Trophoblast cell (in vitro differentiated cells and primary cell): ENCODE measurements at regions not wholly inside any gene's neighbourhood (a gene's known extent, or its start where the extent isn't known, plus 50 kb on each side); places are given as distances from the start of the nearest gene placed in this dataset.
"Not testable (repeated sequence)": the region's sequence is repeated elsewhere in the genome, so short reads cannot be mapped to it uniquely, and the experiment has no call there.

Source experiments
- DNase-seq, 2 donors: peaks; one replicate each; pipeline ENCODE4 v3.0.0-alpha.2; 2016
- H2AFZ ChIP-seq: 2 replicates; pipeline ENCODE4 v1.6.1; 2013; ENCODE audit warnings: low read length, moderate library complexity, mild to moderate bottlenecking; ENCODE audit not compliant: insufficient read depth, poor library complexity
- H2AK5ac ChIP-seq: 2 replicates; pipeline ENCODE4 v1.6.1; 2013; ENCODE audit warnings: mild to moderate bottlenecking, low read length
- H2BK120ac ChIP-seq: 2 replicates; pipeline ENCODE4 v1.6.1; 2013; ENCODE audit warnings: low read length, mild to moderate bottlenecking, moderate library complexity; ENCODE audit not compliant: insufficient read depth, poor library complexity
- H2BK12ac ChIP-seq: 2 replicates; pipeline ENCODE4 v1.6.1; 2013; ENCODE audit warnings: mild to moderate bottlenecking, low read length, moderate library complexity
- H2BK5ac ChIP-seq: 2 replicates; pipeline ENCODE4 v1.6.1; 2013; ENCODE audit warnings: low read length, low read depth, moderate library complexity, mild to moderate bottlenecking; ENCODE audit not compliant: poor library complexity
- H3K14ac ChIP-seq: 2 replicates; pipeline ENCODE4 v1.6.1; 2013; ENCODE audit warnings: mild to moderate bottlenecking, low read length
- H3K18ac ChIP-seq: 2 replicates; pipeline ENCODE4 v1.6.1; 2013; ENCODE audit warnings: mild to moderate bottlenecking, low read length
- H3K23ac ChIP-seq: 2 replicates; pipeline ENCODE4 v1.6.1; 2013; ENCODE audit warnings: low read length
- H3K27ac ChIP-seq: 2 replicates; pipeline ENCODE4 v1.5.1; 2013; ENCODE audit warnings: low read depth, mild to moderate bottlenecking, inconsistent platforms, low read length, moderate library complexity
- H3K27me3 ChIP-seq: 2 replicates; pipeline ENCODE4 v1.6.1; 2013; ENCODE audit warnings: inconsistent platforms, mild to moderate bottlenecking, low read length, moderate library complexity; ENCODE audit not compliant: insufficient read depth
- H3K36me3 ChIP-seq, 2 experiments: 1 replicate in 1 of 2; 2 replicates in 1 of 2; pipeline ENCODE4 v1.6.1; 2013; ENCODE audit warnings: low read length in 2 of 2, mild to moderate bottlenecking in 2 of 2, moderate library complexity in 1 of 2; ENCODE audit not compliant: insufficient read depth in 2 of 2, control insufficient read depth in 1 of 2
- H3K4ac ChIP-seq: 2 replicates; pipeline ENCODE4 v1.6.1; 2013; ENCODE audit warnings: low read depth, mild to moderate bottlenecking, low read length, moderate library complexity
- H3K4me1 ChIP-seq, 2 experiments: 1 replicate in 1 of 2; 2 replicates in 1 of 2; pipeline ENCODE4 v1.6.1; 2013; ENCODE audit warnings: low read length in 2 of 2, mild to moderate bottlenecking in 2 of 2, moderate library complexity in 1 of 2; ENCODE audit not compliant: insufficient read depth in 2 of 2, control insufficient read depth in 1 of 2
- H3K4me2 ChIP-seq: 2 replicates; pipeline ENCODE4 v1.6.1; 2013; ENCODE audit warnings: inconsistent platforms, mild to moderate bottlenecking, low read length, moderate library complexity
- H3K4me3 ChIP-seq: 2 replicates; pipeline ENCODE4 v1.5.1; 2013; ENCODE audit warnings: mild to moderate bottlenecking, low read depth, low read length, inconsistent platforms
- H3K79me1 ChIP-seq: one replicate; pipeline ENCODE4 v1.6.1; 2013; ENCODE audit warnings: low read length
- H3K79me2 ChIP-seq: 2 replicates; pipeline ENCODE4 v1.6.1; 2013; ENCODE audit warnings: low read length, mild to moderate bottlenecking; ENCODE audit not compliant: control insufficient read depth, insufficient read depth, poor library complexity
- H3K9ac ChIP-seq: 2 replicates; pipeline ENCODE4 v1.6.1; 2013; ENCODE audit warnings: mild to moderate bottlenecking, low read length
- H3K9me3 ChIP-seq: 2 replicates; pipeline ENCODE4 v1.6.1; 2013; ENCODE audit warnings: low read depth, mild to moderate bottlenecking, control low read depth, inconsistent platforms, low read length; ENCODE audit not compliant: insufficient read depth
- H4K12ac ChIP-seq: 2 replicates; pipeline ENCODE4 v1.6.1; 2013; ENCODE audit warnings: low read depth, mild to moderate bottlenecking, low read length, moderate library complexity
- H4K8ac ChIP-seq: 2 replicates; pipeline ENCODE4 v1.6.1; 2013; ENCODE audit warnings: low read depth, mild to moderate bottlenecking, low read length, moderate library complexity
- H4K91ac ChIP-seq: one replicate; pipeline ENCODE4 v1.6.1; 2013; ENCODE audit warnings: low read depth, mild to moderate bottlenecking, low read length, moderate library complexity
- WGBS: extraction: QIAGEN DNeasy Blood & Tissue Kit; methylation state at CpG from one replicate; pipeline ENCODE4 v1.1.7; 2013; ENCODE audit warnings: missing lambda C conversion rate; ENCODE audit not compliant: insufficient read length, insufficient coverage; ENCODE audit errors: extremely low coverage; 5-methylcytosine and 5-hydroxymethylcytosine counted together

DNA sequence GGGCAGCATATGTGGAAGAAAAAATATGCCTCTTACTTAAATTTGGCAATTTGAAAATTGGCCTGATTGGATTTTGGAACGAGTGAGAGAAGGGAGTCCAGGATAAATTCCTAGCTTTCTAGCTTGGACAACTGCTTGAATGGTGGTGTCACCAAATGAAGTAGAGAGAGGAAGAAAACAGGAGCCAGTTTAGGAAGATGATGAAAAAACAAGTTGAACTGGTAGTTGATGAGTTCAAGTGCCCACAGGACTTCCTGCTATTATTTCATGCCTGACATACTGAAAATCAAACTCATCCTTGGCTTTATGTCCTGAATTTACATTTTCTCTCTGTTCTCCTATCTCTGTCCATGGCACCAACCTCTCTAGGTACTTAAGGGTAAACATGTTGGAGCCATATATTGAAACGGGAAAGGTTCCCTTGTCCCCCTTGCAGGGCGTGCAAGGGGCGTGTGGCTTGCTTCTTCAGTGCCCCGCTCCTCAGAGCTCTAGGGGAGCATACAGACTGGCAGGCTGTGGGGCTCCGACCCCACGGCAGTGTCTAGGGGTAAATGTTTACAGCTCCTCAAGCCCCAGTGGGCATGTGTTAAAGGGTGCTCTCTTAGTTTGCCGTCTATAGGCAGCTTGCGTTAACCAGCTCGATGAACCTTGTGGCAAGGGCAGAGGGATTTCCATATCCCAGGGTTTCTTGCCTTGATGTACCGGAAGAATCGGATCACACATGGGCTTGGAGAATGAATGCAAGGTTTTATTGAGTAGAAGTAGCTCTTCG is 250.7 kb upstream of the PGRMC2 start:
- peak overlapping the region; percentile 9 for H4K8ac ChIP-seq
- H3K36me3 ChIP-seq, result no peaks in the 10 kb centered on the region
- no peak overlapping the region for H3K4me2 ChIP-seq
- peaks cover 12 to 13% of the 10 kb centered on the region in 2 experiments for H3K4me1 ChIP-seq
- H3K23ac ChIP-seq, result no peak overlapping the region
- peak overlapping the region; percentile 84 for H3K14ac ChIP-seq
- H3K9ac ChIP-seq, result no peak overlapping the region
- no CpG with 5 or more reads among the region's 13 CpGs for WGBS
- H4K91ac ChIP-seq, result peak overlapping the region; percentile 73
- H3K79me1 ChIP-seq, result peaks cover 7% of the 10 kb centered on the region
- H3K27me3 ChIP-seq, result no peaks in the 10 kb centered on the region
- peak overlapping the region; percentile 63 for H2AFZ ChIP-seq
- DNase-seq, result peak; percentile 27 to 84
- H3K9me3 ChIP-seq, result peaks cover 7% of the 10 kb centered on the region
- H3K4ac ChIP-seq, result peak overlapping the region; percentile 17
- peak overlapping the region; percentile 79 for H2AK5ac ChIP-seq
- no peak overlapping the region for H4K12ac ChIP-seq
- peak overlapping the region; percentile 53 for H2BK5ac ChIP-seq
- no peak overlapping the region for H3K27ac ChIP-seq
- H3K79me2 ChIP-seq, result no peaks in the 10 kb centered on the region
- H3K18ac ChIP-seq, result peak overlapping the region; percentile 64
- H2BK120ac ChIP-seq, result no peak overlapping the region
- H3K4me3 ChIP-seq, result no peak overlapping the region
- H2BK12ac ChIP-seq, result peak overlapping the region; percentile 96

DNA sequence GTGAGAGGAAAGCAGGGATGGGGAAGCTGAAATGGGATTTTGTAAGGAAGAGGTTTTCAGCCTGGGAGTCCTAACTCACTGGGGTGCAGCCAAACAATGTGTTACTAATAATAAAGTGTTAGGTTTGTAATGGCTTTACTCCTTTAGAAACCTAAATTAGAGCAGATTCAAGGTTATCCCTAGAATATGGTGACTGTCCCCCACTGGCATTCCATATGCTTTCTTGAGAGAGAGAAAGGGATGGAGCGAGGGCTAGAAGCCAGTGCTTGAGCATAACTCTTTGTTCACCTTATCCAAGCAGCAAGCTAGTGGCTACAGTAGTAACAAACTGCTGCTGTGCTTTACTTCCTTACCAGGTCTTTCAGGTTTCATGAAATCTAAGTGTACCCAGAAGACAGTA is 249.1 kb upstream of the PGRMC2 start:
- H3K79me2 ChIP-seq, result no peaks in the 10 kb centered on the region
- WGBS, result no CpG with 5 or more reads among the region's 1 CpG
- H3K4ac ChIP-seq, result no peak overlapping the region
- DNase-seq, result no peak
- H3K4me1 ChIP-seq, result peaks cover 11 to 12% of the 10 kb centered on the region in 2 experiments
- H4K12ac ChIP-seq, result no peak overlapping the region
- H2BK5ac ChIP-seq, result no peak overlapping the region
- H3K4me3 ChIP-seq, result no peak overlapping the region
- no peak overlapping the region for H3K4me2 ChIP-seq
- no peak overlapping the region for H3K23ac ChIP-seq
- peaks cover 7% of the 10 kb centered on the region for H3K79me1 ChIP-seq
- H2BK120ac ChIP-seq, result no peak overlapping the region
- no peaks in the 10 kb centered on the region for H3K27me3 ChIP-seq
- H4K91ac ChIP-seq, result no peak overlapping the region
- H2AFZ ChIP-seq, result peak overlapping the region; percentile 49
- no peak overlapping the region for H3K18ac ChIP-seq
- peaks cover 7% of the 10 kb centered on the region for H3K9me3 ChIP-seq
- no peaks in the 10 kb centered on the region for H3K36me3 ChIP-seq
- no peak overlapping the region for H4K8ac ChIP-seq
- peak overlapping the region; percentile 82 for H2BK12ac ChIP-seq
- H2AK5ac ChIP-seq, result peak overlapping the region; percentile 52
- H3K27ac ChIP-seq, result no peak overlapping the region
- no peak overlapping the region for H3K14ac ChIP-seq
- no peak overlapping the region for H3K9ac ChIP-seq

DNA sequence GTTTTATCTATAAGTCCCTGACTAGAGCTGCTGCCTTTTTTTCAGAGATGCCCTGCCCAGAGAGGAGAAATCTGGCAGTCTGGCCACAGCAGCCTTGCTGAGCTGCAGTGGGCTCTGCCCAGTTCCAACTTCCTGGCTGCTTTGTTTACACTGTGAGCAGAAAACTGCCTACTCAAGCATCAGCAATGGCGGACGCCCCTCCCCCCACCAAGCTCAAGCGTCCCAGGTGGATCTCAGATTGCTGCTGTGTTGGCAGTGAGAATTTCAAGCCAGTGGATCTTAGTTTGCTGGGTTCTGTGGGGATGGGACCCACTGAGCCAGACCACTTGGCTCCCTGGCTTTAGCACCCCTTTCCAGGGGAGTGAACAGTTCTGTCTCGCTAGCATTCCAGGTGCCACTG is 247.9 kb upstream of the PGRMC2 start:
- not testable (repeated sequence) for H3K79me1 ChIP-seq, H3K27ac ChIP-seq
- WGBS, result no CpG with 5 or more reads among the region's 4 CpGs

DNA sequence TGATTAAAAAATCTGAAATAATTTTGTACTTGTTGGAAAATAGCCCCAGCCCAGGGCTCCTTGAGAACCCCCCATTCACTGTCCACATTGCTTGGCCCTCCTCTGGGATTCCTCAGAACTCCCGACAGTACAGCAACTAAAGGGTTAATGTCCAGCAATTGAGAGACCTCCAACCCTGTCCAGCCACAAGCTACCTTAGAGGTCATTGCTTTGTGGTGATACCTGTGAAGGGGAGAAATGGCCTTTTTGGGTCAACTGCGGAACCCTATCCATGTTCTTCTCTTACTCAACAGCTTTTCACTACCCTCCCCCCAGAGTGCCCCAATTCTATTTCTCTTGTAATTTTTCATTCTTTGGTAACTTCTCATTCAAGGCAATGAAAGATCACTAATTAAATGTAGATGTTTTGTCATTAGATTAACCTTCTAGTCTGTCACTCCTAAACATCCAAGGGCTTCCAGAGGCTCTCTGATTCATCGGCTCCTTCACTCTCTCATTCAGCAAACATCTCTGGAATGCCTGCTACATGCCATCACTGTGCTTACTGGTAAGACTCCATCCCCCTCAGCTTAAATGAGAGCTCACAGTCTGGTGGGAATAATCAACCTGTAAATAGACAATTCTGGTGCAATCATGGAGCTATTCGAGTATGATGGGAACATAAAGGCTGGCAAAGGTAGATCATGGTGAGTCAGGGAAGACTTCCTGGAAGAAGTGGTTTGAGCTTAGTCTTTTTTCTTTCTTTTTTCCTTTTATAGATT is 241.4 kb upstream of the PGRMC2 start:
- no CpG with 5 or more reads among the region's 4 CpGs for WGBS

More for the DNA sequence above, 247.9 kb upstream of the PGRMC2 start:
- not testable (repeated sequence) for H3K18ac ChIP-seq, H3K79me2 ChIP-seq, H3K4me3 ChIP-seq, H3K23ac ChIP-seq, DNase-seq, H3K36me3 ChIP-seq, H3K4ac ChIP-seq, H3K4me2 ChIP-seq, H3K9ac ChIP-seq, H3K27me3 ChIP-seq, H3K9me3 ChIP-seq, H2BK12ac ChIP-seq
- H2AK5ac ChIP-seq, result peak overlapping the region; percentile 53
- peak overlapping the region; percentile 18 for H4K12ac ChIP-seq
- H4K91ac ChIP-seq, result peak overlapping the region; percentile 62
- H4K8ac ChIP-seq, result peak overlapping the region; percentile 71
- H2AFZ ChIP-seq, result peak overlapping the region; percentile 9
- H3K4me1 ChIP-seq, result peaks cover 11 to 12% of the 10 kb centered on the region in 2 experiments
- peak overlapping the region; percentile 33 for H2BK5ac ChIP-seq
- H3K14ac ChIP-seq, result peak overlapping the region; percentile 66
- H2BK120ac ChIP-seq, result peak overlapping the region; percentile 17

More for the DNA sequence above, 241.4 kb upstream of the PGRMC2 start:
- H2BK120ac ChIP-seq, result peak overlapping the region; percentile 98
- peak overlapping the region; percentile 91 for H2AFZ ChIP-seq
- H3K36me3 ChIP-seq, result no peaks in the 10 kb centered on the region
- peaks cover 19% of the 10 kb centered on the region for H3K79me1 ChIP-seq
- peak overlapping the region; percentile 99 for H2BK5ac ChIP-seq
- peaks cover 9 to 18% of the 10 kb centered on the region in 2 experiments for H3K4me1 ChIP-seq
- peak; percentile 89 to 91 for DNase-seq
- no peak overlapping the region for H3K23ac ChIP-seq
- H3K4me3 ChIP-seq, result no peak overlapping the region
- no peaks in the 10 kb centered on the region for H3K9me3 ChIP-seq
- peak overlapping the region; percentile 88 for H3K14ac ChIP-seq
- peak overlapping the region; percentile 60 for H3K18ac ChIP-seq
- H3K9ac ChIP-seq, result no peak overlapping the region
- peak overlapping the region; percentile 72 for H2BK12ac ChIP-seq
- H3K27ac ChIP-seq, result peak overlapping the region; percentile 96
- H3K4ac ChIP-seq, result peak overlapping the region; percentile 77
- H2AK5ac ChIP-seq, result peak overlapping the region; percentile 97
- no peaks in the 10 kb centered on the region for H3K79me2 ChIP-seq
- no peak overlapping the region for H4K12ac ChIP-seq
- H4K91ac ChIP-seq, result peak overlapping the region; percentile 97
- H4K8ac ChIP-seq, result peak overlapping the region; percentile 76
- no peaks in the 10 kb centered on the region for H3K27me3 ChIP-seq
- peak overlapping the region; percentile 50 for H3K4me2 ChIP-seq
